Ishikawa (cell line): ENCODE measurements at regions not wholly inside any gene's neighbourhood (a gene's known extent, or its start where the extent isn't known, plus 50 kb on each side); places are given as distances from the start of the nearest gene placed in this dataset.

ENCODE experiments used
- CEBPB ChIP-seq: IDR thresholded peaks from 2 replicates; pipeline ENCODE4 v1.6.1; 2012
- CREB1 ChIP-seq: IDR thresholded peaks from 2 replicates; pipeline ENCODE4 v1.6.1; 2012; ENCODE audit warnings: low read depth
- EGR1 ChIP-seq: IDR thresholded peaks from 2 replicates; pipeline ENCODE4 v1.6.1; 2012
- EP300 ChIP-seq: IDR thresholded peaks from 2 replicates; pipeline ENCODE4 v1.6.1; 2012; ENCODE audit warnings: borderline replicate concordance
- FOXM1 ChIP-seq: IDR thresholded peaks from 2 replicates; pipeline ENCODE4 v1.6.1; 2012; ENCODE audit warnings: low read depth, borderline replicate concordance
- MAX ChIP-seq: IDR thresholded peaks from 2 replicates; pipeline ENCODE4 v1.6.1; 2012
- NFIC ChIP-seq: IDR thresholded peaks from 2 replicates; pipeline ENCODE4 v1.6.1; 2012
- RAD21 ChIP-seq: IDR thresholded peaks from 2 replicates; pipeline ENCODE4 v1.6.1; 2012; ENCODE audit warnings: low read depth
- REST ChIP-seq: IDR thresholded peaks from 2 replicates; pipeline ENCODE4 v1.6.1; 2012; ENCODE audit warnings: low read depth, mild to moderate bottlenecking
- TAF1 ChIP-seq: IDR thresholded peaks from 2 replicates; pipeline ENCODE4 v1.6.1; 2012; ENCODE audit warnings: low read depth, mild to moderate bottlenecking
- TCF12 ChIP-seq: IDR thresholded peaks from 2 replicates; pipeline ENCODE4 v1.6.1; 2012; ENCODE audit warnings: low read depth
- TEAD4 ChIP-seq: IDR thresholded peaks from 2 replicates; pipeline ENCODE4 v1.6.1; 2012
- USF1 ChIP-seq: IDR thresholded peaks from 2 replicates; pipeline ENCODE4 v1.6.1; 2012
- YY1 ChIP-seq: IDR thresholded peaks from 2 replicates; pipeline ENCODE4 v1.6.1; 2012; ENCODE audit warnings: low read depth
- ZBTB7A ChIP-seq: IDR thresholded peaks from 2 replicates; pipeline ENCODE4 v1.6.1; 2012; ENCODE audit warnings: low read depth

GRCh38 chr2:53331667-53332066 lies 435.9 kb upstream of the CHAC2 start:
- TF ChIP-seq TCF12 (no peak), USF1 (no peak), REST (no peak), CEBPB (no peak), EP300 (no peak)

- TF ChIP-seq TCF12 (no peak), USF1 (0 out of 2 replicates have a peak, but pooled peaks have one; percentile 31), MAX (0 out of 2 replicates have a peak, but pooled peaks have one; percentile 25)
Measured at GRCh38 chr2:53317861-53318260, 449.7 kb upstream of the CHAC2 start.

GRCh38 chr2:53315149-53315548 lies 452.5 kb upstream of the CHAC2 start:
- TF ChIP-seq TAF1, result no peak
- TF ChIP-seq CEBPB, result no peak
- TF ChIP-seq TCF12, result no peak
- no peak for TF ChIP-seq NFIC
- no peak for TF ChIP-seq REST
- no peak for TF ChIP-seq ZBTB7A
- TF ChIP-seq FOXM1, result no peak
- no peak for TF ChIP-seq YY1
- no peak for TF ChIP-seq EP300
- no peak for TF ChIP-seq TEAD4
- TF ChIP-seq CREB1, result no peak
- no peak for TF ChIP-seq EGR1
- no peak for TF ChIP-seq RAD21
- no peak for TF ChIP-seq MAX
- TF ChIP-seq USF1, result no peak

GRCh38 chr2:53314718-53315117 lies 452.9 kb upstream of the CHAC2 start:
- TF ChIP-seq MAX (no peak), CEBPB (no peak), TAF1 (no peak), TEAD4 (no peak), RAD21 (no peak), REST (no peak), ZBTB7A (no peak), EGR1 (no peak), YY1 (no peak), USF1 (no peak), TCF12 (no peak), CREB1 (no peak), EP300 (no peak), FOXM1 (no peak), NFIC (no peak)
